ENCODE measurements at regions not wholly inside any gene's neighbourhood (a gene's known extent, or its start where the extent isn't known, plus 50 kb on each side); places are given as distances from the start of the nearest gene placed in this dataset.

GRCh38 chr15:95290176-95290974, 1040.1 kb upstream of the NR2F2 start:
- no peak for DNase-seq (ENCODE audit: low spot score)

DNA sequence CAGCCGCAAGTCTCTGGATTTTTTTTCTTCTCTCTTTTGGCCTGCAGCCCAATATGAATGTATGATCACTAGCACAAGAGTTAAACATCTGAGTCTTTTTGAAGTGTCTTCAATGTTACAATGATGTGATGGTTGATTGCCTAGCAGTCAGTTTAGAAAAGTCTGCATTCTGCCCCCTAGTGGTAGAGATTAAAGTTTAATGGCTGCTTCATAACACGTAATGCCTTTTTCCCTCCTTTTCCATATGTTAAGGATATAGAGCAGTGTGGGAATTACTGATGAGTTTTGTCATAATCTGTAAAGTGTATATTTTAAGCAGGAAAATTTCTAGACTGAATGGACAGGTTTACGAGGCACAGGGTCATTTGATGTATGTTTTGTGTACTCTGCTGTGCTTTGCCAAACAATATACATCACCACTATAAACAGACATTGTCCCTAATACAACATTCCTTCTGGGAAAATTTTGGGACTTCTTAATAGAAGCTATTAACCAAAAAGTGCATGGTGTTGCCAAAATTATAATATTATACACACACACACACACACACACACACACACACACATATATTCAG, 1038.5 kb upstream of the NR2F2 start:
- no peak for DNase-seq (ENCODE audit: low spot score)

DNA sequence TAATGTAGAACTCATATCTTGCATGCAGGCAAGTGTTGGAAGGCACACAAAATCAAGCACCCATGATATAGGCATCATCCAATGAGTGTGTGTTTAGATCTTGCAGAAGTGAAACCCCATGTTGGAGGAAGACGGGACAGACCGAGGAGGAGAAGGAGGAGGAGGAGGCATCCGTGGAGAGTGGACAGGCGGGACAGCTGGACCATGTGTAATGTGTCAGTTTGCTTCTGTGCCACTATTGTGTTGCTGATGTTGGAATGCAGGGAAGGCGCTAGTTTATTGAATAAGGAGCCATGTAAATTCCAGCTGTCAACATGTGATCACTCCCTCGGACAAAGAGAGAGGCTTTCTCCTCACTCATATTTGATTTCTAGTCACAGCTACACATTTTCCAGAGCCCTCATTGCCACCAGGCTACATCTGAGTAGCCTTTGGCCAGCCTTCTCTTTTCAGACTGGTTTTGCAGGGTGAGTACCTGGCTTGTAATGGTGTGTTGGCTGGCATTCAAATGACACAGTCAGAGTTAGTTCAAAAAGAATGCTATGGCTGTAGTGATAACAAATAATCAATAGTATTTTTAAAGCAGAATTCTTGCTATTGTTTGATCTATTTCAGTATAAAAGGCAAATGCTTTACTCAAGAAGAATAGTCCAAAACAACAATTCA, 1037.6 kb upstream of the NR2F2 start:
- DNase-seq (ENCODE audit: low spot score): no peak

DNA sequence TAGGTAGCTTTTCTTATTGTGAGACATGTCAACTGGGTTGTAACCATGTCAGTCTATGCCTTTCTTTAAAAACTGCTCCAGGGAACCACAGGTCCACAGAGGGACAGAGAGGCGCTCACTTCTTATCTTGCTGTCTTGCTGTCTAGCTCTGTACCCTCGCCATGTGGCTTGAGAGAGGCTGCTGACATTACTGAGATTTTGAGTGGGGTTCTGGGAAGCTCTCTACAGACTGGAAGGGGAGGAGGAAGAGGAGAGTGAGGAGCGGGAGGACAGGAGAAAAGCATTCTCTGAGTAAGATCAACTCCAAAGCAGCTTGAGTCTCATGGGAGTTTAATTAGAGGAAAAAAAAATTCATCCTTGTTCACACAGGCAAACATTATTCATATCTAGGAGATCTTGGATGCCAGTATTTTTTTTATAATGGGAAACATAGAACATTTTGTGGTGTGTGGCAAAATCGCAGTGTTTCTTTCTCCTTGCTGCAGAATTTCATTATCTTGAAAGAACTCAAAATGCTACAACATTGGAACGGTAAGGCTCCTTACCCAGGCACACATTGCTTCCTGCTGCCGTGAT, 1037.0 kb upstream of the NR2F2 start:
- DNase-seq (ENCODE audit: low spot score): no peak

DNA sequence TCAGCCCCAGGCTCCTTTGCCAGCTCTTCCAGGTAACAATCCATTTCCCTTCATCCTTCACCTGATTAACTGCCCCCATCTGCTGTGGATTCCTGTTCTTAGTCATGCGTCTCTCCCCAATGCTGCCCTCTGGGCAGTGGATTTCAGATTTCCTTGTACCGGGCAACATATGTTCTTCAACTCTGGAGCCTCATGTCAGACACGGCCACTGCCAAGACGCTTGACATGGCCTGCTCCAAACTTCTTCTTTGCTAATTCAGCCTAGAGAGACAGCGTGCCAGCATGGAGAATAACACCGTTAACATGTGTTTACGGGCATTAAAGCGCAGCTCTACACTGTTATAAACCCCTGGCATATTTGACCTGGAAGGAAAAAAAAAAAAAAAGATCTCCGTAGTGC, 1035.1 kb upstream of the NR2F2 start:
- no peak for DNase-seq (ENCODE audit: low spot score)

DNA sequence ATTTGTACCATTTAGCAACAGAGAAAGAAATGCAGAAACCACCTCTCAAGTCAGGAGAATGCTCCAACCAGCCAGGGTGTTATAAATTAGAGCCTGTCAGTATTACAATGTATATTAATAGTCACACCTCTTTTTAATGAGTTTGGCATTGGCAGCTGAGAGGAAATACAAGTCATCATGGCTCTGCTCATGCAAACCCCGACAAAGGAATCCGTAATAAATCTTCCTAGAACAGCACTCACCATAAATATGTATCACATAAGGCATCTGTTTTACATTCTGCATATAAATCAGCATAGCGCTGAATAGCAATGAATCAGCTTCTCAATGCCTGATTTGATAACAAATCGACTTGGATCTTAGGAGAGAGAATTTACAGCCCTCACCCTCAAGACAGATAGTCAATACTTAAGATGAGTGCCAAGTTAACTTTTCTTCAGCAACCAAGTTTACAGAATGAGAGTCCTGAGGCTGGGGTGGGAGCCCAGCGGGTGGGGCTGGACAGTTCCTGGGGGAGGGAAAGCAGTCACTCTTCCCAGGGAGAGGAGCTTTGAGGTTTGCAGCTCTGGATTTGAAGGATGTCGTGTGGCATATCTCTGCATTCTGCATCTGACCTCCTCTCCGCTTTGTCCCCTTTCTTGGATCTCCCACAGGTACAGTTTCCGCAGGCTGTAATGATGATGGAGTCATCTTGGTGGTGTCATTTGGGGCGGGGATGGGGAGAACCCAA, 1034.4 kb upstream of the NR2F2 start:
- DNase-seq (ENCODE audit: low spot score): no peak

- DNase-seq (ENCODE audit: low spot score): no peak
These were observed 1033.9 kb upstream of the NR2F2 start for GRCh38 chr15:95296643-95297042.

- no peak for DNase-seq (ENCODE audit: low spot score)
These were observed 1031.8 kb upstream of the NR2F2 start for GRCh38 chr15:95298729-95299128.

GRCh38 chr15:95300958-95301357, 1029.5 kb upstream of the NR2F2 start:
- DNase-seq (ENCODE audit: low spot score): no peak

DNA sequence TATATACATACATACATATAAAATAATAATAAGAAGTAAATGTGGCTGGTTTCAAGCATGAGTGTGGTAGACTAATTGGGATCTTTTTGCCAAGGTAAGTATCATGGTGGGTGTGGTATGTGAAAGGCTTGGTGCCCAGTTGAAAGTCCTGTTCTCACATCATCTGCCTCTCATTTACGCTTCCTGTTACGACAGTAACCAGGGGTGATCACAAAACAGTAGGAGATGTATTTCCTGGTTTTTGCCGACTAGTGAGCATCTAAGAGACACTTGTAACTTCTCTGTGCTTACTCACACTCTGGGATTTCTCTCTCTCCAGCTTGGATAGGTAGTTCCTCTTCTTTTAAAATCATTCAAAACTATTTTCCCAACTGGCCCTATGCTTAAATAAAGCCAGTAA, 1028.3 kb upstream of the NR2F2 start:
- no peak for DNase-seq (ENCODE audit: low spot score)

GRCh38 chr15:95302809-95303208, 1027.7 kb upstream of the NR2F2 start:
- DNase-seq (ENCODE audit: low spot score): no peak

DNA sequence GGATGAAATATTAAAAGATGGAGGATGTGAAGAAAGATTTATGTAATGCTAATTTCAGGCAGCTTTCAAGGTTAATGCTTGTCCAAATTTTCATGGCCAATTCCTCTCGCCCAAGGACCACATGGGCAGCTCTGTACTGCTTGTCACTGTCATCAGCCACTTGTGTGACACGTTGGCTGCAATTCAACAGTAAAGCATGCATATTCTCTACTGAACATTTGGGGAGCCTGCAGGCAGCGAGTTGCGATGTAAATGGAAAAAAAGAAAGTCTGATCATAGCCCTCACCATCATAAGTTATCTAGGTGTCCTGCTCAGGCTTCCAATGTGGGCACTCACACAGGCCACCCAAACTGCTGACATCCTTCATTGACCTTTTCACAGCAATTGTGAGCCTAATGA, 1026.8 kb upstream of the NR2F2 start:
- no peak for DNase-seq (ENCODE audit: low spot score)

DNA sequence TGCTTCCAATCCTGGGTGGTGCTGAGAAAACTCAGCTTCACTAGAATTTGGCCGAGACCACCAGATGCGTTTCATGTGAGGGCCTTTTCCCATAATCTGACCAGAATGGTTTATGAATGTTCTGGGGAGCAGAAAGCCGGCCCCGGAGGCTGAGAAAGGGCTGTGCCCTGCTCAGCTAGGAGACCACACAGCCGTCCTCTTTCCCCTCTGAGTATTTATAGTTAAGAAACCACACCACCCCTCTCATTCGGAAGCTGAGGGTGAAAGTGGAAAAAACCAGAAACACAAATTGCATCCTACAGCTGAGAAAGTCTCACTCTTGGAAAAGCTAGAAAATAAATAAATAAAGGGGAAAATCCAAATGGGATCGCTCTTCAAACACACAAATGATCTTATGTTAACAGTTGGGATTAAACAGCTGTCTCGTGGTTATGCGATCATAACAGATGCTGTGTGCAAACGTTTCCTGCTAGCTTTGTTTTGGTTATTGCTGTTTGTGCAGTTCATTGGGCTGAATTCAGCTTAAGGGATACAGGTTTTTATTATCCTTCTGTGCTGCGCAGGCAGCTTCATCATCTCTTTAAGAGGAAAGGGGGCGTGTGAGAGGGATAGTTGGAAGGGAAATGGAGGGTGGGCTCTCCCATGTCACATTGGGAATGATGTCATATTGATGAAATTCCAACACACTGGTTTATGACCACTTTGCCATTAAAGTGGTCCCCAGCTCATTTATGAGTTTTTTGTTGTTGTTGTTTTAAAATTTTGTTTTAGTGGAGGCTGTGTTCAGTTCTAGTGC, 1026.2 kb upstream of the NR2F2 start:
- DNase-seq (ENCODE audit: low spot score): no peak

- no peak for DNase-seq (ENCODE audit: low spot score)
These were observed 1025.5 kb upstream of the NR2F2 start for GRCh38 chr15:95304947-95305400.

GRCh38 chr15:95307115-95307514, 1023.4 kb upstream of the NR2F2 start:
- DNase-seq (ENCODE audit: low spot score): no peak

DNA sequence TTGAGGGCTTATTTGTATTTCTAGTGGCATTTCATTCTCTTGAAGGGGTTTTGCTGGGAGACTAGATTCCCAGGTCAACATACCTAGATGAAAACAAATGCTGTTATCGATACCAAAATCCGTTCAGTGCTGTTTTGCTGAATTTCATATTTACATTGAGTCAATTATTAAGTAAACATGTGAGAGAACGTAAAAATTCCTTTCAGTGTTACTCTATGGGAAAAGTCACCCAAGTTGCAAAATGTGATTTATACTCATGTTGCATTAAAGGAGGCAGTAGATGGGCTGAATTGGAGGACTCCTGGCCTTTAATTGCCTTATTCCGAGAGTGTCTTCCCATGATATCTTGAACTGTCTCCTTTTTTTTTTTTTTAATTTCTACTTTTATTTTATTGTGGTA, 1011.3 kb upstream of the NR2F2 start:
- no peak for DNase-seq (ENCODE audit: low spot score)

DNA sequence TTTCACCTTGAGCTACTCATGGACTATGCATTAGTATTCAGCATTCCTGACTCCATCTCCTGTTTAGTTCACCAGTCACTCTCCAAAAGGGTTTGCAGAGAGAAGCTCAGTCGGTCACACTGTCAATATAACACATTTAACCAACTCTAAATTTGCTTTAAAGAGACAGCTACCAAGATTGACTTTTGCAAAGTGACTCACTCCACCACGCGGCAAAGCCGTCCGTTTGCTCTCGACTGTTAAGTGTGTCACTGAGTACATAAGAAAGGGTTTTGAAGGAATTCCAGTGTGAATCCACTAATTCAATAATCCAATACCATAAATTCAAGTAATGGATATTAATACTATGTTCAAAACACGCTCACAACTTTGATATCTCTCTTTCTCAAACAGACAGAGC, 1006.7 kb upstream of the NR2F2 start:
- no peak for DNase-seq (ENCODE audit: low spot score)

- no peak for DNase-seq (ENCODE audit: low spot score)
These were observed 1005.8 kb upstream of the NR2F2 start for GRCh38 chr15:95324656-95325055.

GRCh38 chr15:95325763-95326404, 1004.6 kb upstream of the NR2F2 start:
- DNase-seq (ENCODE audit: low spot score): no peak

GRCh38 chr15:95326431-95327182, 1003.9 kb upstream of the NR2F2 start:
- no peak for DNase-seq (ENCODE audit: low spot score)
